CD4-positive, alpha-beta T cell treated with Interleukin-4 for 4 hours (primary cell): ENCODE measurements at regions not wholly inside any gene's neighbourhood (a gene's known extent, or its start where the extent isn't known, plus 50 kb on each side); places are given as distances from the start of the nearest gene placed in this dataset.

Experiments used
- DNase-seq: peaks from one replicate; pipeline ENCODE4 v3.0.0-alpha.2; 2020

GRCh38 chr16:85364323-85365040 lies 248.6 kb upstream of the GSE1 start:
- no peak for DNase-seq

- DNase-seq = no peak
Observed at GRCh38 chr16:85365120-85365519, 248.0 kb upstream of the GSE1 start.

- no peak for DNase-seq
Observed at GRCh38 chr16:85366031-85366763, 246.9 kb upstream of the GSE1 start.

- DNase-seq = no peak
Observed at GRCh38 chr16:85367485-85367884, 245.6 kb upstream of the GSE1 start.

- no peak for DNase-seq
Observed at GRCh38 chr16:85369060-85369459, 244.1 kb upstream of the GSE1 start.

GRCh38 chr16:85369741-85370528 lies 243.2 kb upstream of the GSE1 start:
- DNase-seq = no peak

GRCh38 chr16:85370543-85370880 lies 242.6 kb upstream of the GSE1 start:
- DNase-seq = no peak

GRCh38 chr16:85370881-85371651 lies 242.1 kb upstream of the GSE1 start:
- DNase-seq = no peak

GRCh38 chr16:85371948-85372347 lies 241.2 kb upstream of the GSE1 start:
- no peak for DNase-seq

GRCh38 chr16:85372627-85373372 lies 240.3 kb upstream of the GSE1 start:
- DNase-seq = no peak

- DNase-seq = no peak
Observed at GRCh38 chr16:85373741-85374570, 239.2 kb upstream of the GSE1 start.

- DNase-seq = no peak
Observed at GRCh38 chr16:85374571-85374872, 238.6 kb upstream of the GSE1 start.

GRCh38 chr16:85375282-85375681 lies 237.8 kb upstream of the GSE1 start:
- DNase-seq = no peak

- no peak for DNase-seq
Observed at GRCh38 chr16:85376292-85377095, 236.6 kb upstream of the GSE1 start.

- DNase-seq = no peak
Observed at GRCh38 chr16:85377388-85378144, 235.6 kb upstream of the GSE1 start.

GRCh38 chr16:85378145-85379040 lies 234.7 kb upstream of the GSE1 start:
- DNase-seq = no peak

- no peak for DNase-seq
Observed at GRCh38 chr16:85379041-85380001, 233.8 kb upstream of the GSE1 start.

- no peak for DNase-seq
Observed at GRCh38 chr16:85380002-85380395, 233.1 kb upstream of the GSE1 start.
